HCT116 (cell line): ENCODE measurements at regions not wholly inside any gene's neighbourhood (a gene's known extent, or its start where the extent isn't known, plus 50 kb on each side); places are given as distances from the start of the nearest gene placed in this dataset.

Experiments
- ATAC-seq: fragments of 200-7000 bp; cut with Tn5 transposase; 2 replicates; pipeline ENCODE4 v1.9.1; 2020; ENCODE audit warnings: mild to moderate bottlenecking, moderate library complexity
- BruUV-seq: library from RNA; stranded (reverse); fragments of 400-500 nt; replicated peaks from 2 replicates; lab custom pipeline; 2021; lab: Mats Ljungman, UMichigan
- CTCF ChIA-PET: fragments of 300-600 bp; sonication (Branson Sonifier 250); formaldehyde crosslinking; loops from one replicate; lab custom pipeline; 2021; ENCODE audit warnings: antibody characterized with exemption; lab: Charles Lee
- POLR2A ChIA-PET: fragments of 300-600, 350-600 bp; sonication (Branson Sonifier 250); formaldehyde crosslinking; loops from one replicate; lab custom pipeline; 2021; ENCODE audit warnings: antibody characterized with exemption; lab: Charles Lee
- RAD21 ChIA-PET, 2 experiments: fragments of 300-600 bp; sonication (Branson Sonifier 250); formaldehyde crosslinking; loops; one replicate each; lab custom pipeline; 2023; ENCODE audit warnings: low total read pairs in 2 of 2; ENCODE audit not compliant: uncharacterized antibody in 2 of 2, unreplicated experiment in 2 of 2, low non-redundant PET in 1 of 2; lab: Charles Lee
- DNase-seq: peaks from one replicate; pipeline ENCODE4 v3.0.0-alpha.2; 2010; ENCODE audit warnings: low read depth, low spot score
- H2AFZ ChIP-seq: fragments of 200-600 bp; shearing (Covaris generic), sonication (generic); 2 replicates; pipeline ENCODE4 v1.6.1; 2017; ENCODE audit warnings: low read depth, mixed run types, mixed read lengths, antibody characterized with exemption, low read length; ENCODE audit not compliant: poor library complexity, severe bottlenecking
- H3K27ac ChIP-seq: 2 replicates; pipeline ENCODE4 v1.5.1; 2012; ENCODE audit warnings: low read depth, low read length
- H3K27me3 ChIP-seq: fragments of 200-600 bp; sonication (generic); 2 replicates; pipeline ENCODE4 v1.6.1; 2016; ENCODE audit warnings: mixed run types, low read length, mixed read lengths; ENCODE audit not compliant: insufficient read depth
- H3K36me3 ChIP-seq, 2 experiments: fragments of 200-500 bp in 1 of 2; fragments of 200-600 bp in 1 of 2; sonication (Bioruptor generic) in 1 of 2; sonication (generic) in 1 of 2; 2 replicates each; pipeline versions ENCODE4 v1.5.1 to v1.6.1; 2014 to 2016; ENCODE audit warnings: low read length in 2 of 2, inconsistent platforms in 1 of 2, mixed read lengths in 1 of 2, mixed run types in 1 of 2; ENCODE audit not compliant: insufficient read depth in 2 of 2, control insufficient read depth in 1 of 2
- H3K4me1 ChIP-seq, 2 experiments: fragments of 200-600 bp in 1 of 2; sonication (generic) in 1 of 2; 2 replicates each; pipeline versions ENCODE4 v1.5.1 to v1.6.1; 2012 to 2017; ENCODE audit warnings: low read length in 2 of 2, inconsistent platforms in 1 of 2, mild to moderate bottlenecking in 1 of 2, mixed read lengths in 1 of 2, mixed run types in 1 of 2, moderate library complexity in 1 of 2; ENCODE audit not compliant: insufficient read depth in 2 of 2, control insufficient read depth in 1 of 2
- H3K4me2 ChIP-seq: fragments of 200-600 bp; sonication (generic); 2 replicates; pipeline ENCODE4 v1.6.1; 2017; ENCODE audit warnings: mixed run types, low read length, mixed read lengths
- H3K4me3 ChIP-seq, 2 experiments: fragments of 200-600 bp in 1 of 2; sonication (generic) in 1 of 2; replicated peaks in 1 of 2; 2 replicates each; pipeline ENCODE4 v1.5.1; 2011 to 2016; ENCODE audit warnings: low read length in 2 of 2, control low read depth in 1 of 2, low read depth in 1 of 2, mild to moderate bottlenecking in 1 of 2, mixed read lengths in 1 of 2, mixed run types in 1 of 2
- H3K79me2 ChIP-seq: fragments of 200-600 bp; sonication (generic); 2 replicates; pipeline ENCODE4 v1.6.1; 2017; ENCODE audit warnings: mild to moderate bottlenecking, mixed run types, low read length, moderate library complexity, mixed read lengths; ENCODE audit not compliant: insufficient read depth
- H3K9ac ChIP-seq: fragments of 200-600 bp; sonication (generic); 2 replicates; pipeline ENCODE4 v1.6.1; 2016; ENCODE audit warnings: low read length, mixed read lengths
- H3K9me2 ChIP-seq: fragments of 200-600 bp; sonication (generic), shearing (Covaris generic); 2 replicates; pipeline ENCODE4 v1.6.1; 2017; ENCODE audit warnings: mixed run types, mild to moderate bottlenecking, moderate library complexity; ENCODE audit not compliant: insufficient read depth
- H3K9me3 ChIP-seq, 2 experiments: fragments of 200-500 bp in 1 of 2; fragments of 200-600 bp in 1 of 2; sonication (Bioruptor generic) in 1 of 2; sonication (generic) in 1 of 2; 2 replicates each; pipeline ENCODE4 v1.6.1; 2014 to 2017; ENCODE audit warnings: low read length in 2 of 2, mixed read lengths in 2 of 2, inconsistent platforms in 1 of 2, low read depth in 1 of 2, mild to moderate bottlenecking in 1 of 2, mixed run types in 1 of 2, moderate library complexity in 1 of 2; ENCODE audit not compliant: control insufficient read depth in 1 of 2, insufficient read depth in 1 of 2
- H4K20me1 ChIP-seq: fragments of 200-600 bp; sonication (generic), shearing (Covaris generic); 2 replicates; pipeline ENCODE4 v1.6.1; 2017; ENCODE audit warnings: mixed run types, mild to moderate bottlenecking, moderate library complexity; ENCODE audit not compliant: insufficient read depth
- CTCF ChIP-seq, 3 experiments: fragments of 200-600 bp in 1 of 3; sonication (generic) in 1 of 3; IDR thresholded peaks in 2 of 3; conservative IDR thresholded peaks in 1 of 3; 2 replicates each; pipeline ENCODE4 v1.5.1; 2012 to 2017; ENCODE audit warnings: low read depth in 2 of 3, low read length in 2 of 3, antibody characterized with exemption in 1 of 3, borderline replicate concordance in 1 of 3, control low read depth in 1 of 3, mild to moderate bottlenecking in 1 of 3, mixed read lengths in 1 of 3, mixed run types in 1 of 3, moderate library complexity in 1 of 3; ENCODE audit not compliant: insufficient read depth in 1 of 3
- EGR1 ChIP-seq: IDR thresholded peaks from 2 replicates; pipeline ENCODE4 v1.6.1; 2012; ENCODE audit warnings: low read depth
- POLR2A ChIP-seq: IDR thresholded peaks from 2 replicates; pipeline ENCODE4 v1.7.0; 2011; ENCODE audit warnings: borderline replicate concordance; ENCODE audit not compliant: insufficient read depth, insufficient read length; ENCODE audit errors: extremely low read depth
- POLR2AphosphoS5 ChIP-seq: IDR thresholded peaks from 2 replicates; pipeline ENCODE4 v1.6.1; 2011; ENCODE audit warnings: mild to moderate bottlenecking, low read depth, low read length, moderate library complexity
- SIN3A ChIP-seq: IDR thresholded peaks from 2 replicates; pipeline ENCODE4 v1.6.1; 2012; ENCODE audit warnings: low read depth
- SRF ChIP-seq: IDR thresholded peaks from 2 replicates; pipeline ENCODE4 v1.6.1; 2012; ENCODE audit warnings: low read depth
- ZBTB33 ChIP-seq: IDR thresholded peaks from 2 replicates; pipeline ENCODE4 v1.6.1; 2011; ENCODE audit warnings: mild to moderate bottlenecking, low read length, moderate library complexity; ENCODE audit not compliant: insufficient replicate concordance; ENCODE audit errors: extremely low read depth
- intact Hi-C: fragments of 100-400 bp; cut with micrococcal nuclease; formaldehyde crosslinking; loops from 2 replicates; pipeline ENCODE4 v1.10.0; 2022

GRCh38 chr18:39200153-39200552 is 1634.6 kb upstream of the CELF4 start:
- Histone ChIP-seq H3K27me3 (no peaks in the 10 kb centered on the region), H3K27ac (no peak overlapping the region), H3K9me3 (no peaks in the 10 kb centered on the region), H4K20me1 (no peaks in the 10 kb centered on the region), H3K4me3 (no peak overlapping the region), H3K79me2 (no peaks in the 10 kb centered on the region), H3K4me1 (peaks cover 0 to 7% of the 10 kb centered on the region in 2 experiments; a peak in 1 of 4 replicates), H2AFZ (no peak overlapping the region), H3K36me3 (no peaks in the 10 kb centered on the region), H3K9me2 (no peaks in the 10 kb centered on the region), H3K4me2 (no peak overlapping the region), H3K9ac (no peak overlapping the region)
- TF ChIP-seq POLR2AphosphoS5, result no peak
- TF ChIP-seq CTCF (IDR thresholded peaks at IDR 0.05 in 2 of 3, conservative IDR thresholded peaks at IDR 0.05 in 1 of 3; ENCODE audit: borderline replicate concordance in 1 of 3, insufficient read depth in 1 of 3, low read depth in 2 of 3, low read length in 2 of 3), result no peak
- TF ChIP-seq EGR1, result no peak
- TF ChIP-seq SIN3A, result no peak
- no peak for TF ChIP-seq ZBTB33
- no peak for TF ChIP-seq POLR2A
- TF ChIP-seq SRF, result no peak
- BruUV-seq, result no TSS peak
- ChIA-PET CTCF (no interaction called here), RAD21 (no interaction called here), POLR2A (no interaction called here)
- intact Hi-C loops, result no loop called here
- ATAC-seq, result no peak
- DNase-seq, result no peak
